ENCODE measurements at regions not wholly inside any gene's neighbourhood (a gene's known extent, or its start where the extent isn't known, plus 50 kb on each side); places are given as distances from the start of the nearest gene placed in this dataset.

GRCh38 chr10:33681595-33681994 is 347.1 kb upstream of the NRP1 start:
- no peaks in the 10 kb centered on the region for H3K27me3 ChIP-seq (replicated peaks in 1 of 4; ENCODE audit: control extremely low read depth in 1 of 4, control insufficient read depth in 3 of 4, insufficient read depth in 4 of 4, low read length in 3 of 4)
- no peak for TF ChIP-seq CTCF (IDR thresholded peaks at IDR 0.05)
- no peak for TF ChIP-seq EZH2 (IDR thresholded peaks at IDR 0.05; ENCODE audit: borderline replicate concordance, insufficient read depth, low read depth, low read length, poor library complexity, severe bottlenecking)
- no peak overlapping the region for H3K27ac Mint-ChIP-seq
- ATAC-seq (ENCODE audit: low read depth): no peak
- no peak overlapping the region for H3K4me2 ChIP-seq (replicated peaks; ENCODE audit: low read depth, low read length, poor library complexity, severe bottlenecking)
- H3K4me3 Mint-ChIP-seq: no peak overlapping the region
- H4K20me1 ChIP-seq (ENCODE audit: control insufficient read depth, insufficient read depth, low read length, poor library complexity, severe bottlenecking): no peaks in the 10 kb centered on the region
- no peak overlapping the region for H3K4me3 ChIP-seq (ENCODE audit: control extremely low read depth in 1 of 5, extremely low read depth in 1 of 5, insufficient read depth in 1 of 5, low read depth in 2 of 5, low read length in 4 of 5)
- H3K79me2 ChIP-seq (ENCODE audit: control insufficient read depth, insufficient read depth, low read length): no peaks in the 10 kb centered on the region
- H3K9me3 Mint-ChIP-seq (ENCODE audit: insufficient read depth): peaks cover 3% of the 10 kb centered on the region
- H3K36me3 ChIP-seq (replicated peaks in 1 of 2; ENCODE audit: control extremely low read depth in 1 of 2, control insufficient read depth in 1 of 2, extremely low read depth in 1 of 2, insufficient read depth in 2 of 2, low read length in 1 of 2): no peaks in the 10 kb centered on the region
- H3K27me3 Mint-ChIP-seq: no peaks in the 10 kb centered on the region
- no peak overlapping the region for H2AFZ ChIP-seq (ENCODE audit: insufficient read depth, low read depth, low read length, poor library complexity, severe bottlenecking)
- POLR2A ChIA-PET: no interaction called here
- no CpG with 5 or more reads among the region's 1 CpG for WGBS (ENCODE audit: insufficient coverage)
- DNase-seq: no peak
- H3K9me3 ChIP-seq (ENCODE audit: control extremely low read depth in 1 of 3, control insufficient read depth in 2 of 3, insufficient read depth in 1 of 3, low read length in 2 of 3): peaks cover 0 to 3% (median 3%) of the 10 kb centered on the region in 3 donors
- no peaks in the 10 kb centered on the region for H3K4me1 Mint-ChIP-seq
- H3K9ac ChIP-seq (ENCODE audit: low read length): no peak overlapping the region
- intact Hi-C loops (cut with micrococcal nuclease): no loop called here
- no peak overlapping the region for H3K27ac ChIP-seq (ENCODE audit: low read length in 2 of 2)
- CTCF ChIA-PET: no interaction called here
- H3K4me1 ChIP-seq (ENCODE audit: control insufficient read depth in 2 of 2, insufficient read depth in 2 of 2, low read length in 2 of 2): no peaks in the 10 kb centered on the region

GRCh38 chr10:33680036-33680435 is 345.6 kb upstream of the NRP1 start:
- no peak for ATAC-seq (ENCODE audit: low read depth)
- TF ChIP-seq CTCF (IDR thresholded peaks at IDR 0.05): no peak
- TF ChIP-seq EZH2 (IDR thresholded peaks at IDR 0.05; ENCODE audit: borderline replicate concordance, insufficient read depth, low read depth, low read length, poor library complexity, severe bottlenecking): no peak
- Histone ChIP-seq H3K9me3 (ENCODE audit: control extremely low read depth in 1 of 3, control insufficient read depth in 2 of 3, insufficient read depth in 1 of 3, low read length in 2 of 3) (peaks cover 0 to 3% (median 3%) of the 10 kb centered on the region in 3 donors), H3K4me2 (replicated peaks; ENCODE audit: low read depth, low read length, poor library complexity, severe bottlenecking) (no peak overlapping the region), H2AFZ (ENCODE audit: insufficient read depth, low read depth, low read length, poor library complexity, severe bottlenecking) (no peak overlapping the region), H3K4me1 (ENCODE audit: control insufficient read depth in 2 of 2, insufficient read depth in 2 of 2, low read length in 2 of 2) (no peaks in the 10 kb centered on the region), H4K20me1 (ENCODE audit: control insufficient read depth, insufficient read depth, low read length, poor library complexity, severe bottlenecking) (no peaks in the 10 kb centered on the region), H3K9ac (ENCODE audit: low read length) (no peak overlapping the region), H3K27me3 (replicated peaks in 1 of 4; ENCODE audit: control extremely low read depth in 1 of 4, control insufficient read depth in 3 of 4, insufficient read depth in 4 of 4, low read length in 3 of 4) (no peaks in the 10 kb centered on the region), H3K27ac (ENCODE audit: low read length in 2 of 2) (no peak overlapping the region), H3K36me3 (replicated peaks in 1 of 2; ENCODE audit: control extremely low read depth in 1 of 2, control insufficient read depth in 1 of 2, extremely low read depth in 1 of 2, insufficient read depth in 2 of 2, low read length in 1 of 2) (no peaks in the 10 kb centered on the region), H3K79me2 (ENCODE audit: control insufficient read depth, insufficient read depth, low read length) (no peaks in the 10 kb centered on the region), H3K4me3 (ENCODE audit: control extremely low read depth in 1 of 5, extremely low read depth in 1 of 5, insufficient read depth in 1 of 5, low read depth in 2 of 5, low read length in 4 of 5) (no peak overlapping the region)
- Mint-ChIP-seq H3K4me1 (no peaks in the 10 kb centered on the region), H3K4me3 (no peak overlapping the region), H3K27me3 (no peaks in the 10 kb centered on the region), H3K27ac (no peak overlapping the region), H3K9me3 (ENCODE audit: insufficient read depth) (peaks cover 3% of the 10 kb centered on the region)
- 88% methylated on average over 3 of the region's 5 CpGs for WGBS (ENCODE audit: insufficient coverage)
- ChIA-PET CTCF (no interaction called here), POLR2A (no interaction called here)
- no peak for DNase-seq
- intact Hi-C loops (cut with micrococcal nuclease): no loop called here

All from B cell (primary cell).